ENCODE measurements at regions not wholly inside any gene's neighbourhood (a gene's known extent, or its start where the extent isn't known, plus 50 kb on each side); places are given as distances from the start of the nearest gene placed in this dataset.

- TF ChIP-seq EP300 (IDR thresholded peaks at IDR 0.05; ENCODE audit: borderline replicate concordance in 1 of 2, control insufficient read depth in 1 of 2, low read depth in 2 of 2, low read length in 2 of 2) (no peak), SUPT20H (IDR thresholded peaks at IDR 0.05; ENCODE audit: borderline replicate concordance, control insufficient read depth, low read depth, low read length) (no peak), IKZF2 (IDR thresholded peaks at IDR 0.05) (peak in 1 of 2 experiments; percentile 19; a peak in 1 of 4 replicates), PBX3 (IDR thresholded peaks at IDR 0.05; ENCODE audit: insufficient replicate concordance, low read depth, low read length) (peak; percentile 87), MYC (IDR thresholded peaks at IDR 0.05; ENCODE audit: insufficient read depth, insufficient read length, insufficient replicate concordance, low read length, severe bottlenecking) (no peak), CUX1 (IDR thresholded peaks at IDR 0.05; ENCODE audit: insufficient replicate concordance, low read depth, low read length) (no peak), NFXL1 (IDR thresholded peaks at IDR 0.05; ENCODE audit: borderline replicate concordance) (no peak), PKNOX1 (IDR thresholded peaks at IDR 0.05) (peak; percentile 92), BHLHE40 (IDR thresholded peaks at IDR 0.05; ENCODE audit: borderline replicate concordance in 1 of 2, low read depth in 2 of 2, low read length in 1 of 2) (peak in 1 of 2 experiments; percentile 65; a peak in 2 of 4 replicates), ATF2 (IDR thresholded peaks at IDR 0.05; ENCODE audit: low read length) (no peak), MXI1 (IDR thresholded peaks at IDR 0.05; ENCODE audit: low read depth, low read length) (peak; percentile 20; the same call in 1 of the 2 replicates), TCF12 (IDR thresholded peaks at IDR 0.05; ENCODE audit: low read depth, low read length) (no peak), SMC3 (IDR thresholded peaks at IDR 0.05; ENCODE audit: borderline replicate concordance, low read length) (no peak), RB1 (IDR thresholded peaks at IDR 0.05; ENCODE audit: borderline replicate concordance) (peak; percentile 75; the same call in 1 of the 2 replicates), PAX5 (IDR thresholded peaks at IDR 0.05; ENCODE audit: borderline replicate concordance, low read depth, low read length) (0 out of 2 replicates have a peak, but pooled peaks have one; percentile 13), ZNF217 (IDR thresholded peaks at IDR 0.05) (peak; percentile 77; the same call in 1 of the 2 replicates), KAT2A (conservative IDR thresholded peaks at IDR 0.05; ENCODE audit: control insufficient read depth, low read depth, low read length) (no peak), NR2F1 (conservative IDR thresholded peaks at IDR 0.05) (peak; percentile 68), SMARCA5 (IDR thresholded peaks at IDR 0.05) (peak; percentile 82; the same call in 1 of the 2 replicates), ZSCAN29 (IDR thresholded peaks at IDR 0.05) (0 out of 2 replicates have a peak, but pooled peaks have one; percentile 16)
Measured at GRCh38 chr10:75294866-75295701, 59.3 kb upstream of the COMTD1 start (continued).

Data from GM12878 (cell line).